GM12864 (cell line): ENCODE measurements at regions not wholly inside any gene's neighbourhood (a gene's known extent, or its start where the extent isn't known, plus 50 kb on each side); places are given as distances from the start of the nearest gene placed in this dataset.

Experiments
- DNase-seq: peaks from one replicate; pipeline ENCODE4 v3.0.0-alpha.2; 2011; ENCODE audit warnings: low read depth
- H3K4me3 ChIP-seq: 2 replicates; pipeline ENCODE4 v1.5.1; 2011; ENCODE audit warnings: mild to moderate bottlenecking, low read depth, low read length, control low read depth
- TF ChIP-seq, protein P1 (sequence below): IDR thresholded peaks from 2 replicates; pipeline ENCODE4 v1.5.1; 2011; ENCODE audit warnings: low read depth, mild to moderate bottlenecking, moderate library complexity, low read length, control low read depth, inconsistent platforms; ENCODE audit errors: missing control alignments

DNA sequence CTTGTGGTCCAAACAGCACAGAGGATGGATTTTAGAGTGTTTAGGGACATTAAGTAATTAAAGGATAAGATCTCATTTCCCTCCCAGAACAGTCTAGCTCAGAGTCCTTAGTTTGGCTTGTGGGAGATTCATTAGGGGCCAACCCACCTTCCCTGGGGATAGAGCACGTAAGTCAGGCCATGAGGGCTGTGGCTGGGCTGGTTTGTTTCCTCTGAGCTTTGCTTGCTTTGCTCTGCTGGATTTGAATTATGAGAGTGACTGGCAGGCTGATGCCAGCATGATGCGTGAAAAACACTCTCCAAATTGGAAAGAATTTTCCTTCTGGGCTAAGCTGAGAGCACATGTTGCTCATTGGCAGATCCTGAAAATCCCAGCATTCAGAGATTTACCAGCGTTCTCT lies 84.7 kb upstream of the HEPHL1 start:
- DNase-seq = no peak
- TF ChIP-seq, protein P1, sequence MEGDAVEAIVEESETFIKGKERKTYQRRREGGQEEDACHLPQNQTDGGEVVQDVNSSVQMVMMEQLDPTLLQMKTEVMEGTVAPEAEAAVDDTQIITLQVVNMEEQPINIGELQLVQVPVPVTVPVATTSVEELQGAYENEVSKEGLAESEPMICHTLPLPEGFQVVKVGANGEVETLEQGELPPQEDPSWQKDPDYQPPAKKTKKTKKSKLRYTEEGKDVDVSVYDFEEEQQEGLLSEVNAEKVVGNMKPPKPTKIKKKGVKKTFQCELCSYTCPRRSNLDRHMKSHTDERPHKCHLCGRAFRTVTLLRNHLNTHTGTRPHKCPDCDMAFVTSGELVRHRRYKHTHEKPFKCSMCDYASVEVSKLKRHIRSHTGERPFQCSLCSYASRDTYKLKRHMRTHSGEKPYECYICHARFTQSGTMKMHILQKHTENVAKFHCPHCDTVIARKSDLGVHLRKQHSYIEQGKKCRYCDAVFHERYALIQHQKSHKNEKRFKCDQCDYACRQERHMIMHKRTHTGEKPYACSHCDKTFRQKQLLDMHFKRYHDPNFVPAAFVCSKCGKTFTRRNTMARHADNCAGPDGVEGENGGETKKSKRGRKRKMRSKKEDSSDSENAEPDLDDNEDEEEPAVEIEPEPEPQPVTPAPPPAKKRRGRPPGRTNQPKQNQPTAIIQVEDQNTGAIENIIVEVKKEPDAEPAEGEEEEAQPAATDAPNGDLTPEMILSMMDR = no peak
- no peak overlapping the region for H3K4me3 ChIP-seq

DNA sequence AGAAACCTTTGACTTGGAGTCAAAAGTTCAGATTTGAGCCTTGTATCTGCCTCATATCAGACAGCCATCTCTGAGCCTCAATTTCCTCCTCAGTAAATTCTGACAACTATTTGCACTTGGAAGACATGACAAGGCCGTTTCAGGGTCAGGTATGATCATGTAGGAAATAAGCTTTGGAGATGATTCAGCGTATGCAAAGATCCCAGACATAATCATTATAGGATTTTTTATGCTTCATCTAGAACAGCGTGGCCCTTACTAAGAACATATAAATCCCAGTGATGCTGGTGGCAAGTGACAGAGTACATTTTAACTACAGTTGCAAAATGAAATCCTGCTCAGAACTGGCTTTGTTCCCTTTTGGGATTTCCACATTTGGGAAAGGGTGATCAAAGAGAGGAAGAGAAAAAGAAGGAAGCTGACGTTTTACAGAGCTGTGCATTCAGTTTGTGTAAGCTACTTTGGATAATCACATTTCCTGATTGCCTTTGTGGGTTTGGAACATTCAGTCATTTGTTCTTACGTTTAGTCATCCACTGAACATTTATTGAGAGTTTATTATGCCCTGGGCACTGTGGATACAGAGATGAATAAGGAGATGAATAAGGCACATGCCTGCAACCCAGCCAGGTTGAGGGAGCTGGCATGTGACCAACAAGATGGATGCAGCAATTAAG lies 81.9 kb upstream of the HEPHL1 start:
- DNase-seq = no peak
- TF ChIP-seq, protein P1 = no peak
- H3K4me3 ChIP-seq = no peak overlapping the region

DNA sequence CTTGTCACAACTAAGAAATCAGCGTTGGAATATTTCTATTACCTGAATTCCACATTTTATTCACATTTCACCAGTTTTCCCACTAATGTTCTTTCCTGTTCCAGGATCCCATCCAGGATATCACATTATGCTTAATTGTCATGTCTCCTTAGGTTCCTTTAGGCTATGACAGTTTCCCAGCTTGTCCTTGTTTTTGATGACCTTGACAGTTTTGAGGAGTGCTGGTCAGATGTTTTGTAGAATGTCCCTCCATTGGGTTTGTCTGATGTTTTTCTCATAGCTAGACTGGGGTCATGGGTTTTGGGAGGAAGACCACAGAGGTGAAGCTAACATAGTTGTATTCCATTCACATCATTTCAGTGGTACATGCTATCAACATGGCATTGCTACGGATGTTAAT lies 80.8 kb upstream of the HEPHL1 start:
- DNase-seq = no peak
- no peak overlapping the region for H3K4me3 ChIP-seq
- TF ChIP-seq, protein P1 = no peak

DNA sequence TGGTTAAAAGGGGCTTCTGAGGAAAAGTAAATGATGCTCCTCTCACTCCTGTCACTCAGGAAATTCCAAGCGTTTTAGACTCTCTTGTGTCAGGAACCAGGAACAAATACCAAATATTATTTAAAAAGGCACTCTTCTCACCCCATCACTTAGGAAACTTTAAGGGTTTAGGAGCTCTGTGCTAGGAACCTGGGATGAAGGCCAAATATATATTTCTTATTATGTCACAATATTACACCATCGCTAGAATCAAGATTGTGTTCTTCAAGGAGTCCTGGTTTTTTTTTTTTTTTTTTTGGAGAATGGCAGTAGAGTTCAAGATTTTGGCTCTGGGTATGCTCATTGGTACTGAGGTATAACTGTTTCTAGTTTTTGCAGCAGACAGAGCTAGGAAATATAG lies 79.0 kb upstream of the HEPHL1 start:
- no peak for DNase-seq
- TF ChIP-seq, protein P1 = no peak

DNA sequence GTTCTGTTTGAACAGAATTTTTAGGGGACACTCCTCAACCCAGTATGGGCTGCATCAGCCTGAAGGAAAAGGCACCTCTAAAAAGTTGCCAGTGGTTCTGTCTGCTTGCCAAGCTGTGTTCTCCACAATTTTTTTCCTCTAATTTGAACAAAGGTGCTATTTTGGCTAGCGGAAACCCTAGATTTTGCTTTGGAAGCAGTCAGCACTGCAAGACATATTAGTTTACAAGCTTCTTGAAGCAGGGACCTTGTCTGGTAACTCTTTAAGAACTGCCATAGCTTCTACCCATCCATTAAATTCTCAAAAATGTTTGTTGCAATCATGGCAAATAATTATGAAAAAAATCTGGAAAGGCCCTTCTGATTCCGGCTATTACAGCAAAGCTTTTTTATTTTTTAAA lies 75.6 kb upstream of the HEPHL1 start:
- H3K4me3 ChIP-seq = no peak overlapping the region
- DNase-seq = no peak
- TF ChIP-seq, protein P1 = no peak

More for the DNA sequence above, 79.0 kb upstream of the HEPHL1 start:
- no peak overlapping the region for H3K4me3 ChIP-seq

DNA sequence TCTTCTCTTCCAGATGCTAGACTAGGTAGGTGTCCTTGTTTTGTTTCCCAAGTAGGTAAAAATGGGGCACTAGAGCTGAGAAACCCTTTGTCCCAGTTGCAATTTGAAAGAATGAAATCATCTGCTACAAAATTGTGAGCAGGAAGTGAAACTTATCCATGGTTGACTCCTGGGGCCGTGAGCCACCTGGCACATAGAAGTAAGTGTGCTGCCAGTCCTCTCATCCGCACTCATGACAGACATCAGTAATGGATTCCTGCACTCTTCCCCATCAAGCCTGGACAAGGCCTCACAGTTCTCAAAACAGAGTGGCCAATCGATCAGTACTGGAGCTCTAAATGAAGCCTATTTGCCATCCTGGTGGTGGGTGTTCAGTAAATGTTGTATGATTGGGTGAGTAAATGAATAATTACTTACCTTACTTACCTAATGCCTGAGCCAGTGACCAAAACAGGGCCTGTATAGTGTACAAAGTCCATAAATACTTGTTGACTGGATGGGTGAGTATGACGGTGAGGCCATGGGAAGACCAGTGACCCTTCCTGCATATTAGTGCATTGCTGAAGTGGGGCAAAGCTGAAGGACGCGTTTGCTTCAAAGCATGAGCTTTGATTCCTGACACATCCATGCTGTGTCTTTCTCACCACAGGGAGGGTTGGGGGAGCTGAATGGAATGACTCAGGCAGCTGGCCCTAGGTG lies 68.9 kb upstream of the HEPHL1 start:
- DNase-seq = no peak
- TF ChIP-seq, protein P1 = no peak
- H3K4me3 ChIP-seq = no peak overlapping the region
